ENCODE measurements at regions not wholly inside any gene's neighbourhood (a gene's known extent, or its start where the extent isn't known, plus 50 kb on each side); places are given as distances from the start of the nearest gene placed in this dataset.

- TF ChIP-seq CTCF (conservative IDR thresholded peaks at IDR 0.05) (no peak), EZH2 (IDR thresholded peaks at IDR 0.05; ENCODE audit: low read depth) (no peak)
These were observed 66.0 kb downstream of the MAGEC1 start for GRCh38 chrX:141969706-141970105.

Data from PC-9 (cell line).